Frontal cortex (tissue), 3 donors: ENCODE measurements at regions not wholly inside any gene's neighbourhood (a gene's known extent, or its start where the extent isn't known, plus 50 kb on each side); places are given as distances from the start of the nearest gene placed in this dataset.

Source experiments
- DNase-seq, 2 donors: peaks; one replicate each; pipeline ENCODE4 v3.0.0; 2012; ENCODE audit warnings: low spot score in 2 of 2
- FAIRE-seq: peaks from 2 replicates; lab custom pipeline; 2012; peaks lifted over from hg19 to GRCh38; lab: Jason Lieb, UNC
- donor health status: control.
- donor health status: control.
- donor health status: control.

GRCh38 chr4:80145739-80146138 lies 51.6 kb upstream of the PRDM8 start:
- DNase-seq (no peak), FAIRE-seq (no peak)

GRCh38 chr4:80144676-80145470 lies 52.4 kb upstream of the PRDM8 start:
- DNase-seq (no peak), FAIRE-seq (no peak)

- DNase-seq (no peak), FAIRE-seq (no peak)
These were observed 54.0 kb upstream of the PRDM8 start for GRCh38 chr4:80143307-80143679.

DNA sequence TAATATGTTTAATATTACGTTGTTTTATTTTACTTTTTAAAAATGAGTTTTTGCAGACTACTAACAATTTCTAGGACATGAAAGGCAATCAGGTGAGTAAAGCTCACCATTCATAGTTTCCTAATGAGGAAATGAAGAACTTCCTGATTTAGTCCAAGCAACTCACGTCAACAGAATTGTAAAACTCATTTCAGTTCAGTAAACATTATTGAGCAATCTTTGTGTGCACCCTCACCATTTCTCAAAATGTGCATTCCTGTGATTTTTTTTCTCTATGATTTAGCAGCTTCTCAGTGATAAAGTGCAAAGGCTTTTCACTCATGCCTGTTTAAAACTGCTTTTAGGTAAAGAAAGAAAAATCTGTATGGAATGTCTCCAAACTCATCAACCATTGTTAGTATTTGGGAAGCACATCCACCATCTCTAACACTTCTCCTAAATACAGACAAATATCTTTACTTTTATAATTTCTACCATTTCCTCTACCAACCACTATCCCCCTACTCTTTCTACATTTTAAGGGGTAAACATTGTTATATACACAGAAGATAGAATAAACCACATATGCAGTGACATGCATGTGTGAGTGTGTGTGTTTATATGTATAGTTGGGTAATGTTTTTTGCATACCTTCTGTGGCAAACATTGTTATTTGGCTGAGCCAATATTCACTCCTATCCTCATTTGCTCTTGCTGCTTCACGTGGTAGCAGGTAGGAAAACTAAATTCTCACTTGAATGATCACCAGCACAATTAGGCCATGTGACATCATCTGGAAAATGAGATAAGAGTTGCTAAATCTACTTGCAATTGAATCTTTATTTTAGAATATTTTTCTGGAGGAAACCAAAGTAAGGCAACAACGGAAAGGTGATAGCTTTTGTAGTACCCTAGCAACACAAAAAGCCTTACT lies 54.7 kb upstream of the PRDM8 start:
- FAIRE-seq = no peak
- no peak for DNase-seq

DNA sequence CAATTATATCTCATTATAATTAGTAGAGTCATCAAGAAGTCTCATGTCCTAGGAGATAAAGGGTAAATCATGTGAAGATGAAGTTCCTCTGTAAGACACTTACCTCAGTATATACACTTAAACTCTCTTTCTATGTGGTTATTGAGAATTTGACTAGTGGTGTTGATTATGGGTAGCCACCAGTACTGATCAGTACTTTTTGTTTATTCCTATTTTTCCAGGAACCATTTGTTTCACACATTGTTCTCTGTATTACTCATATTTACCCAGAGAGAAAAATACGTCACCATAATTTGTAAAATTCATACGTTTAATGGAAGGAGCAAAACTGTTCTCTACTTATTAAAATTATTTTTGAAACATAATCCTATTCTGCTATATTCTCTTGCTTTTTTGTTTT lies 55.8 kb upstream of the PRDM8 start:
- DNase-seq (no peak), FAIRE-seq (no peak)

DNA sequence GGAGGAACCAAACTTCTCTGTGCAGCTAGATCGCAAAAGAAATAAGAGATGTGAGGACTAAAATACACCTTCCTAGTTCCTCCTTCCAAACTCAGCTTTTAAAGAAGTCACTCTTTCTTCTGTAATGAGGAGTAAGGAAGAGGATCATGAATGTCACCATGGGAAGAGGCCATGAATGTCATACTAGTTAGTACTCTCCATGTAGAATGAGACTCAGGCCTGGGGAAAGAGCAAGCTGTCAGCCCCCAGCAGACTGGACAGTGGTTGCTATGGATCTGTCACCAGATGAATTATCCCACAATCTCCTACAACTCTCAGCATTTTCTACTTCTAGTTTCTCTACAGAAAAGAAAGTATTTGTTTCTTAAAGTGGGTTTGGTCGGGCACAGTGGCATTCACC lies 57.1 kb upstream of the PRDM8 start:
- no peak for FAIRE-seq
- DNase-seq = no peak

DNA sequence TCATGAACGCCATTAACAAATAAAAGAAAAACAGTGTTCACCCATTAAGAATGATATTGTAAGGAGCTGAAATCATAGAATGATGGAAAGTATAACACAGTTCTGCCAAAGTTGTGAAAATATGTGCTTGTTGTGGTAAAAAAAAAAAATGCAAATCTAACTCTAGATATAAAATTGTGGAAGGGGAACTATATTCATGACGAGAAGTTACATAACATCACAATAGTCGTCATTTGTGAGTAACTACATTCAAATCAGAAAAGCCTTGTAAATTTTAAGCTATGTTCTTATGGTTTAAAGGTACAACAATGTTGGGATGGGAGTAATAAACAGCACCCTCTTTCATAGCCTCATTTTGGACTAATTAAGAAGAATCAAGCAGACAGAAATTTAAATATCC lies 57.6 kb upstream of the PRDM8 start:
- no peak for FAIRE-seq
- DNase-seq = no peak

- DNase-seq = no peak
- no peak for FAIRE-seq
These were observed 58.5 kb upstream of the PRDM8 start for GRCh38 chr4:80138551-80139538.

DNA sequence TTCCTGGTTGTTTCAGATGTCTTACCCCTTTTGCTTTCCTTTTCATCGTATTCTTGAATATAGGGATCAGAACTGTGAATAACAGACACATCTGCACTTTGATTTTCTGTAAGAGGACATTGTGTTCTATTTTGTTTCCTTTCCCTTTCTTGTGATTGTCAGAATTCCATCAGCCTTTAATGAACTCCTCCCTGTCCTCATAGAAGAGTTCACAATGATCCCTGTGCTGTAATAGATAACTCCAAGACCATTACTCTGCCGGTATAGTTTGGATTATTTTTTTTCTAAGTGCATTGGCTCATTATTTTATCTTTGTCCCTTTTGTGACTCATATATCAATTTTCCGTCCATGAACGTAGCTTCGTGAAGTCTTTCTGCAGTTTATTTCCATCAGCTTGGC lies 59.7 kb upstream of the PRDM8 start:
- FAIRE-seq (no peak), DNase-seq (no peak)

GRCh38 chr4:80136270-80136669 lies 61.0 kb upstream of the PRDM8 start:
- DNase-seq (no peak), FAIRE-seq (no peak)

- DNase-seq = no peak
- no peak for FAIRE-seq
These were observed 61.6 kb upstream of the PRDM8 start for GRCh38 chr4:80135702-80136058.

- FAIRE-seq (no peak), DNase-seq (no peak)
These were observed 62.1 kb upstream of the ANTXR2 start for GRCh38 chr4:80134936-80135701.

DNA sequence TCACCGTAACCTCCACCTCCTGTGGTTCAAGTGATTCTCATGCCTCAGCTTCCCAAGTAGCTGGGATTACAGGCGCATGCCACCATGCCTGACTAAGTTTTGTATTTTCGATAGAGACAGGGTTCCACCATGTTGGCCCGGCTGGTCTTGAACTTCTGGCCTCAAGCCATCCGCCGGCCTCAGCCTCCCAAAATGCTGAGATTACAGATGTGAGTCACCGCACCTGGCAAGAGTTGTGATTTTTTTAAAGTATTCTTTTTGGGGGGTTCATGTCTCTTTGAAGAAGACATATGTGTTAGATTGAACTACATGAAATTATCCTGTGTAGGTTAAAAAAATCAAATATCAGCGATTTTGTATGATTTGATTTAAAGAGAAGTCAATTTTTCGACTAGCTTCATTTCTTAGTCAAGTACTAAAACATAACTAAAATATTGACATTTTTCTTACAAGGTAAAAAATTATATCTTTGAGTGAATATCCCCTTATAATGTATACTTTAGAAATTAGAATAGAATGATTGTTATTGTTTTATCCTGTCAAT lies 60.3 kb upstream of the ANTXR2 start:
- DNase-seq (no peak), FAIRE-seq (no peak)

DNA sequence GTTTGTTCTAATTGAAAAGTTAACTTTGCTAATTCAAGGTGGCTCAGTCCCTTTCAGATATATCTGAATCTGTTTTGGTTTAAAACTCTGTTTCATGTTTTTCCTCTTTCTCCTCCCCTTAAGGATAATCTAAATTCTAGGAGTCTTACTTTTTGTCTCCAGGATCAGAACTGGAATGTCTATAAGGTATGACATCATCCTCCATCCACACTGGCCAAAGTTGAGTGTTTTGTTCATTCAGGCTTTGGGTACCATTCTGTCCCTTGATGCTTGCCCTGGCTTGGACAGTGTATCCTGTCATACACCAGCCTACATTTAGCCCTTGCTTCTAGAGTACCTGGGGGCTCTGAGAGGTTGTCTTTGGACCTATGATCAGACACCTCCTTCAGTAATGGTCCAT lies 56.8 kb upstream of the ANTXR2 start:
- DNase-seq (no peak), FAIRE-seq (no peak)

GRCh38 chr4:80128941-80129340 lies 55.9 kb upstream of the ANTXR2 start:
- no peak for DNase-seq
- FAIRE-seq = no peak

DNA sequence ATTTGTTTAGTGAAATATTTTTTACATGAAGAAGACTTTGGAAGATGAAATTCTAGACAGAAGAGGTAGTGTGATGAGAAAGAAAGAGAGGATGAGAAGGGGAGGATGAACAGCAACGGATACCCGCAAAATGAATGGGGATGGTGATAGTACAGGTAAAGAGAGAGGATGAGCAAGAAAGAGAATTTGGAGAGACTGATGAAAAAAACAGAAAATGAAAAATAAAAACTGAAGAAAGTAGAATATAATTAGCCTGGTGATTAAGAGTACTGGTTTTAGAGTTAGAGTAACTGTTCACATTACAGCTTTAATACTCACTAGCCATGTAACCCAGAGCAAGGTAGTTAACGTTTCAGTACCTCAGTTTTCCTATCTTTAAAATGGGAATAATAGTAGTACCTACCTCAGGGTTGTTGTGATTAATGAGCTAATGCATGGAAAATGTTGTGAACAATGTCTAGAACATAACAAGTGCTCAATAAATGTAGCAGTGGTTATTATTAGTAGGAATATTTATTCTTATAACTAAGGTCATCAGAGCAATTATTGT lies 54.9 kb upstream of the ANTXR2 start:
- no peak for DNase-seq
- no peak for FAIRE-seq

DNA sequence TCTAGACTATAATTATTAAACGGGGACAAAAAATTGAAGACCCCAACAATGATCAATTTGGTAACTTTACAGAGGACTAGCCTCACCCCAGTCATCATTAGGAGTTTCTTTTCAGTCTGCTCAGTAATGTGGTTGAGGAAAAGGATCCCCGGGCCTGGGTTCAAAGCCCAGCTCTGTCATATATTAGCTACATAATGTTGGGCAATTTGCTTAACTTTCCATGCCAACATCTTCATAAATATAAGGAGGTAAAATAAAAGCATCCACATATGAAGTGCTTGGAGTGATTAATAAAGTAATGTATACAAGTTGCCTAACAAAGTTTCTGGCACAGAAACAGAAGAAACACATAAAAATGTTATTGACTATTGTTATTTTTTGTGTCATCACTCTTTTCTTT lies 53.4 kb upstream of the ANTXR2 start:
- DNase-seq (no peak), FAIRE-seq (no peak)

GRCh38 chr4:80125252-80126177 lies 52.5 kb upstream of the ANTXR2 start:
- DNase-seq = no peak
- FAIRE-seq = no peak
